ENCODE measurements at regions not wholly inside any gene's neighbourhood (a gene's known extent, or its start where the extent isn't known, plus 50 kb on each side); places are given as distances from the start of the nearest gene placed in this dataset.

GRCh38 chr13:85009447-85009846 lies 789.8 kb downstream of the SLITRK6 start:
- intact Hi-C loops (cut with micrococcal nuclease) = no loop called here
- no peaks in the 10 kb centered on the region for H3K27me3 ChIP-seq (ENCODE audit: insufficient read depth, low read length)
- H3K9me3 ChIP-seq (ENCODE audit: control insufficient read depth in 1 of 2, insufficient read depth in 1 of 2, low read depth in 1 of 2, low read length in 2 of 2) = 0 out of 4 replicates have a peak, but pooled peaks cover 3 to 4% of the 10 kb centered on the region in 2 experiments
- H3K4me3 ChIP-seq (replicated peaks in 1 of 2; ENCODE audit: low read depth in 1 of 2, low read length in 2 of 2) = no peak overlapping the region
- no peaks in the 10 kb centered on the region for H4K20me1 ChIP-seq (ENCODE audit: insufficient read depth)
- CTCF ChIA-PET = no interaction called here
- no peak overlapping the region for H3K4me2 ChIP-seq (ENCODE audit: low read length)
- H3K9me2 ChIP-seq (ENCODE audit: insufficient read depth) = no peaks in the 10 kb centered on the region
- RAD21 ChIA-PET (ENCODE audit: low non-redundant PET in 1 of 2, low total read pairs in 2 of 2, uncharacterized antibody in 2 of 2, unreplicated experiment in 2 of 2) = no interaction called here
- no peaks in the 10 kb centered on the region for H3K4me1 ChIP-seq (ENCODE audit: control insufficient read depth in 1 of 2, insufficient read depth in 2 of 2, low read length in 2 of 2)
- H2AFZ ChIP-seq (ENCODE audit: low read depth, low read length, poor library complexity, severe bottlenecking) = no peak overlapping the region
- TF ChIP-seq ZNF274 (IDR thresholded peaks at IDR 0.05; ENCODE audit: low read depth, low read length) = no peak
- TF ChIP-seq CTCF (IDR thresholded peaks at IDR 0.05 in 2 of 3, conservative IDR thresholded peaks at IDR 0.05 in 1 of 3; ENCODE audit: borderline replicate concordance in 1 of 3, insufficient read depth in 1 of 3, low read depth in 2 of 3, low read length in 2 of 3) = no peak
- no peak for TF ChIP-seq SRF (IDR thresholded peaks at IDR 0.05; ENCODE audit: low read depth)
- BruUV-seq (replicated peaks) = no TSS peak
- no peaks in the 10 kb centered on the region for H3K79me2 ChIP-seq (ENCODE audit: insufficient read depth, low read length)
- no peak overlapping the region for H3K9ac ChIP-seq (ENCODE audit: low read length)
- DNase-seq (ENCODE audit: low read depth, low spot score) = no peak
- no peak for ATAC-seq
- H3K27ac ChIP-seq (ENCODE audit: low read depth, low read length) = no peak overlapping the region
- POLR2A ChIA-PET = no interaction called here
- no peaks in the 10 kb centered on the region for H3K36me3 ChIP-seq (ENCODE audit: control insufficient read depth in 1 of 2, insufficient read depth in 2 of 2, low read length in 2 of 2)

- Histone ChIP-seq H3K9me3 (ENCODE audit: control insufficient read depth in 1 of 2, insufficient read depth in 1 of 2, low read depth in 1 of 2, low read length in 2 of 2) (no peaks in the 10 kb centered on the region; a peak in 1 of 4 replicates), H3K79me2 (ENCODE audit: insufficient read depth, low read length) (no peaks in the 10 kb centered on the region), H3K9me2 (ENCODE audit: insufficient read depth) (no peaks in the 10 kb centered on the region), H4K20me1 (ENCODE audit: insufficient read depth) (no peaks in the 10 kb centered on the region), H3K4me1 (ENCODE audit: control insufficient read depth in 1 of 2, insufficient read depth in 2 of 2, low read length in 2 of 2) (no peaks in the 10 kb centered on the region), H2AFZ (ENCODE audit: low read depth, low read length, poor library complexity, severe bottlenecking) (no peak overlapping the region), H3K27me3 (ENCODE audit: insufficient read depth, low read length) (no peaks in the 10 kb centered on the region), H3K27ac (ENCODE audit: low read depth, low read length) (no peak overlapping the region), H3K36me3 (ENCODE audit: control insufficient read depth in 1 of 2, insufficient read depth in 2 of 2, low read length in 2 of 2) (no peaks in the 10 kb centered on the region), H3K4me3 (replicated peaks in 1 of 2; ENCODE audit: low read depth in 1 of 2, low read length in 2 of 2) (no peak overlapping the region), H3K4me2 (ENCODE audit: low read length) (no peak overlapping the region), H3K9ac (ENCODE audit: low read length) (no peak overlapping the region)
- intact Hi-C loops (cut with micrococcal nuclease) = no loop called here
- no peak for ATAC-seq
- CTCF ChIA-PET = no interaction called here
- TF ChIP-seq EZH2phosphoT487 (IDR thresholded peaks at IDR 0.05; ENCODE audit: borderline replicate concordance) (no peak), SIN3A (IDR thresholded peaks at IDR 0.05; ENCODE audit: low read depth) (no peak), SRF (IDR thresholded peaks at IDR 0.05; ENCODE audit: low read depth) (no peak), ZFX (IDR thresholded peaks at IDR 0.05) (no peak), JUND (IDR thresholded peaks at IDR 0.05) (no peak), POLR2A (IDR thresholded peaks at IDR 0.05; ENCODE audit: borderline replicate concordance, extremely low read depth, insufficient read depth, insufficient read length) (no peak)
- no TSS peak for BruUV-seq (replicated peaks)
- POLR2A ChIA-PET = no interaction called here
- no peak for DNase-seq (ENCODE audit: low read depth, low spot score)
- RAD21 ChIA-PET (ENCODE audit: low non-redundant PET in 1 of 2, low total read pairs in 2 of 2, uncharacterized antibody in 2 of 2, unreplicated experiment in 2 of 2) = no interaction called here
Measured at GRCh38 chr13:84999252-84999651, 800.0 kb downstream of the SLITRK6 start.

Data from HCT116 (cell line).